ENCODE measurements at regions not wholly inside any gene's neighbourhood (a gene's known extent, or its start where the extent isn't known, plus 50 kb on each side); places are given as distances from the start of the nearest gene placed in this dataset.

GRCh38 chr2:212709280-212709679 is 170.7 kb upstream of the ERBB4 start:
- no peak for DNase-seq (ENCODE audit: low read depth)

- DNase-seq (ENCODE audit: low read depth): no peak
Observed at GRCh38 chr2:212708355-212708754, 169.8 kb upstream of the ERBB4 start.

GRCh38 chr2:212695426-212695825 is 156.8 kb upstream of the ERBB4 start:
- no peak for DNase-seq (ENCODE audit: low read depth)

- DNase-seq (ENCODE audit: low read depth): no peak
Observed at GRCh38 chr2:212694398-212694797, 155.8 kb upstream of the ERBB4 start.

GRCh38 chr2:212692466-212692865 is 153.9 kb upstream of the ERBB4 start:
- no peak for DNase-seq (ENCODE audit: low read depth)

GRCh38 chr2:212686285-212686895 is 147.8 kb upstream of the ERBB4 start:
- DNase-seq (ENCODE audit: low read depth): peak; percentile 45

GRCh38 chr2:212683346-212684097 is 144.9 kb upstream of the ERBB4 start:
- no peak for DNase-seq (ENCODE audit: low read depth)

- no peak for DNase-seq (ENCODE audit: low read depth)
Observed at GRCh38 chr2:212682937-212683336, 144.3 kb upstream of the ERBB4 start.

GRCh38 chr2:212677466-212677865 is 138.9 kb upstream of the ERBB4 start:
- DNase-seq (ENCODE audit: low read depth): no peak

GRCh38 chr2:212672186-212672585 is 133.6 kb upstream of the ERBB4 start:
- no peak for DNase-seq (ENCODE audit: low read depth)

GRCh38 chr2:212669761-212670160 is 131.2 kb upstream of the ERBB4 start:
- DNase-seq (ENCODE audit: low read depth): no peak

GRCh38 chr2:212667751-212668316 is 129.2 kb upstream of the ERBB4 start:
- no peak for DNase-seq (ENCODE audit: low read depth)

GRCh38 chr2:212665948-212666347 is 127.3 kb upstream of the ERBB4 start:
- no peak for DNase-seq (ENCODE audit: low read depth)

GRCh38 chr2:212659441-212659840 is 120.8 kb upstream of the ERBB4 start:
- no peak for DNase-seq (ENCODE audit: low read depth)

- no peak for DNase-seq (ENCODE audit: low read depth)
Observed at GRCh38 chr2:212649646-212650045, 111.0 kb upstream of the ERBB4 start.

- DNase-seq (ENCODE audit: low read depth): no peak
Observed at GRCh38 chr2:212646698-212647366, 108.2 kb upstream of the ERBB4 start.

GRCh38 chr2:212644195-212644837 is 105.7 kb upstream of the ERBB4 start:
- no peak for DNase-seq (ENCODE audit: low read depth)

- DNase-seq (ENCODE audit: low read depth): no peak
Observed at GRCh38 chr2:212640428-212640827, 101.8 kb upstream of the ERBB4 start.

GRCh38 chr2:212638694-212639093 is 100.1 kb upstream of the ERBB4 start:
- DNase-seq (ENCODE audit: low read depth): no peak

GRCh38 chr2:212628586-212628985 is 90.0 kb upstream of the ERBB4 start:
- DNase-seq (ENCODE audit: low read depth): no peak

GRCh38 chr2:212626371-212626918 is 87.8 kb upstream of the ERBB4 start:
- DNase-seq (ENCODE audit: low read depth): no peak

GRCh38 chr2:212619954-212620353 is 81.4 kb upstream of the ERBB4 start:
- no peak for DNase-seq (ENCODE audit: low read depth)
